Activated naive CD4-positive, alpha-beta T cell treated with anti-CD3 and anti-CD28 coated beads, Interleukin-2, amount 50 U/mL, for 16 hours (primary cell): ENCODE measurements at regions not wholly inside any gene's neighbourhood (a gene's known extent, or its start where the extent isn't known, plus 50 kb on each side); places are given as distances from the start of the nearest gene placed in this dataset.
A peak's percentile ranks its signal among the peaks of the same experiment; 100 is the strongest.
"Not testable (repeated sequence)": the region's sequence is repeated elsewhere in the genome, so short reads cannot be mapped to it uniquely, and the experiment has no call there.

ENCODE experiments used
- DNase-seq: peaks from one replicate; pipeline ENCODE4 v3.0.0-alpha.2; 2020

DNA sequence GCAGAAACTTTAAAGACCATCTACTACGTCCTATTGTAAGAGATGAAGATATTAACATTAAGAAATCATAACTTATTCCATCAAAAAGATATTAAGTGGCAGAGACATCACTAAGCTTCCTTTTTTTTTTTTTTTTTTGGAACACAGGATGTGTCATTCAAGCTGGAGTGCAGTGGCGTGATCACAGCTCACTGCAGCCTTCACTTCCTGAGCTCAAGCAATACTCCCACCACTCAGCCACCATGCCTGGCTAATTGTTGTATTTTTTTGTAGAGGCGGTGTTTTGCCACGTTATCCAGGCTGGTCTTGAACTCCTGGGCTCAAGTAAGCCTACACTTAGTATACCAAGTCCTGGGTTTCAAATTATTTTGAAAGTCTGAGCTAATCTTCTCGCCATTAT, 169.7 kb upstream of the KCTD7 start:
- not testable (repeated sequence) for DNase-seq

DNA sequence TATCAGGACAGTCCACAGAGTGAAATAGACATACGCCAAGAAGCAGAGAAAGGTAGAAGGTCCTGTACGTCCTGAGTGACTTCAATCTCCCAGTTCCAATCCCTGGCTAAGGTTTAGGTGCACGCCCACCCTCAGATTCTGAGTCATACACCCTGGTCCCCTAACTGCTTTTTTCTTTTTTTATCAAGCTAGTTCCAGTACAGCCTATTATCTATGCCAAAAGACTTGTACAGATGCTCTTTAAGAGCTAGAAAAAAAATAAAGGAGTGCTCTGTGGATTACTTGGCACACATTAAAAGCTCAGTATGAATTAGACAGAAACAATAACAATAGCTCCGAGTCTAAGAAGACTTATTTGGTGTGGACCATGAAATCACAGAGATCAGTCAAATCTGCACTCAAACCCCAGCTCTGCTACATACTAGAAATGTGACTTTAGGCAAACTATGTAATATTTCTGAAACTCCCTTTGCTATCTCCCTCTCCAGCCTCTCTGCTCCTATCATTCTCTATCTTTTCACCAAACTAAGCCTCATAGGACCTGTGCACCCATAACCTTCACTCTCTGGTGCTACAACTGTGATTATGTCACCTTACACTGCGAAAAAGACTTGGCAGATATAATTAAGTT, 168.8 kb upstream of the KCTD7 start:
- not testable (repeated sequence) for DNase-seq

DNA sequence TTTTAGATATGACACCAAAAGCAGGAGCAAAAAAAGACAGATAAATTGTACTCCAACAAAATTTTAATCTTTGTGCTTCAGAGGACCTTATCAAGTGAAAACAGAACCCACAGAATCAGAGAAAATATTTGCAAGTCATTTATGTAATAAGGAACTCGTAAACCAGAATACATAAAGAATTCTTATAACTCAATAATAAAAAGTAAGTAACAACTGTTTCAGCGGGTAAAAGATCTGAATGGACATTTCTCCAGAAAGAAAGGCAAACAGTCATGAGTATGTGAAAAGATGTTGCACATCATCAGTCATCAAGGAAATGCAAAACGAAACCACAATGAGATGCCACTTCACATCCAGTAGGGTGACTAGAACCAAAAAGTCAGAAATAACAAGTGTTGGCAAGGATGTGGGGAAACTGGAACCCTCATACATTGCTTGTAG, 167.7 kb upstream of the KCTD7 start:
- DNase-seq = no peak

DNA sequence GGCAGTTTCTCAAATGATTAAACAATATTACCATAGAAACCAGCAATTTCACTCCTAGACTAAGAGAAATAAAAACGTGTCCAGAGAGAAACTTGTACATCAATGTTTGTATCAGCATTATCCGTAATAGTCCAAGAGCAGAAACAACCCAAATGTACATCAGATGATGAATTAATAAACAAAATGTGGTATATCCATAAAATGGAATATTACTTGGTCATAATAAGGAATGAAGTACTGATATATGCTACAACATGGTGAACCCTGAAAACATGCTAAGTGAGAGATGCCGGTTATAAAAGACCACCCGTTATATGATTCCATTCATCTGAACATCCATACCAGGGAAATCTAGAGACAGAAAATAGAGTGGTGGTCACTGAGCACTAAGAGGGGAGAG, 167.3 kb upstream of the KCTD7 start:
- not testable (repeated sequence) for DNase-seq

DNA sequence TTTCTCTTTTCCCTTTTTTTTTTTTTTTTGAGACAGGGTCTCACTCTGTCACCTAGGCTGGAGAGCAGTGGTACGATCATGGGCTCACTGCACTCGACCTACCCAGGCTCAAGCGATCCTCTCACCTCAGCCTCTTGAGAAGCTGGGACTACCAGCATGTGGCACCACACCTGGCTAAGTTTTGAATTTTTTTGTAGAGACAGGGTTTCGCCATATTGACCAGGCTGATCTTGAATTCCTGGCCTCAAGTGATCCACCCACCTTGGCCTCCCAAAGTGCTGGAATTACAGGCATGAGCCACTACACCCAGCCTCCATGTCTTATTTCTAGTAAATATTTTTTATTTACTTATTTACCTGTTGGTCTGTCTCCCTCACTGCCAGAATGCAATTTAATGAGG, 165.8 kb upstream of the KCTD7 start:
- DNase-seq = not testable (repeated sequence)

DNA sequence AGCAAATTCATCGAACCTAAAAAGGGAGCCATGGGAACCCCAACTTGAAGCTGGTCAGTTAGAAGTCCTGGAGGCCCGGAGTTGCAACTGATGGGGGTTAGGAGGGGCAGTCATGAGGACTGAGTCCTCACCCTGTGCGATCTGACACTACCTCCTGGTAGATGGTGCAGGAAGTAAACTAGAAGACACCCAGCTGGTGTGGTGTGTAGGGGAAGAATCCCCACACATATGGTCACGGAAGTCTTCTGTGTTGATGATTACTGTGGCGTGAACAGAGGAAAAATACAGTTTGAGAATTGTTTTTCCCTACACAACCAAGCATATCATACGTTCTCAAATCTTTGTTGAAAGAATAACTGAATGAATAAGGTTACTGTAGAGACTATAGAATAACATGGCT, 164.6 kb upstream of the KCTD7 start:
- no peak for DNase-seq

DNA sequence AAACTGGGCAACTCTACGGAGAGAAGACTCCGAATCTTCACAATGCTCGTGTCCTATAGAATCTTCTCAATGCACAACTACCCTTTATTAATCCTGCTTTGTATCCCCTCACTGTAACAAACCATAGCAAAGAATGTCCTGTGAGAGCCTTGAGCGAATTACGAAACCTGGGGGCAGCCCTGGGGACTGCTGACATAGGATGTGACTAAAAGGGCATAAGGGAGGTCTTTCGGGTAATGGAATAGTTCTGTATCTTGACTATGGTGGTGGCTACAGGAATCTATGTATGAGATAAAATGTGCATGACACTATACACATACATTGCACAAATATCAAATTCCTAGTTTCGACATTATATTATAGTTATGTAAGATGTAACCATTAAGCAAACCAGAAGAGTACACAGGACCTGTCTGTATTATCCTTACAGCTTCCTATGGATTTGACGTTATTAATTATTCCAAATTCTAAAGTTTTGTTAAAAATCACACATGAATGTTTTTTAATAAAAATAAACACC, 162.5 kb upstream of the KCTD7 start:
- DNase-seq = no peak

DNA sequence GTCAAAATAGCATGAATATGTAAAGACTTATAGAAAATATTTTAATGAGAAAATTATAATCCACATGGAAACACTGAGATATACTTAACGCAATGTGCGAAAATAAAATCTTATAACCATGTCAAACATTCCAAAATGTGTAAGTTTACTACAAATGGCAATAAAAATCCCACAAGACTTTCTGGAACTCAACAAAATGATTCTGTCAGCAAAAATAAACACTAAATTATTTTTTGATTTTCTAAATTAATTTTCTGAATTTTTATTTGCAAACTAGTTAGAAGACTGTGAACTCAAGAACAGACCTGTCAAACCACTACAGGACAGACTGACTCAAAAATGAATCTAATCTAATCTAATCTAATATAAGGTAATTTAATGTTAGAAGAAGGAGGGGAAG, 160.8 kb upstream of the KCTD7 start:
- DNase-seq = no peak

DNA sequence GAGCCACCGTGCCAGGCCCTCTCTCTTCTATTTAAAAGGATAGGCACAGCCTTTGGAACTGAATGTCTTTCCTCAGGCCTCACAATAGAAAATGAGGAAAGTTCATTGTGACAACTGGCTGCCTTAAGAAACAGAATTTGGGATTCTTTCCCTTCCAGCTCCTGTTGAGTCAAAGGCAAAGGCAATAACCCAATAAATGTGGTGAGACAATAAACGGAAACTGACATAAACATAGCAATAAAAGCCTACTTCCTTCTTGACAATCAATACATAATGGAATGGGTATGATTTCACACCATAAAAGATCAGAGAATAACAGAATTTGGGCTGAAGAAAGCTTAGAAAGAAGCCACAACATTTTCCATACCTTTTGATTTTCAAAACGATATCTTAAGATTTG, 155.6 kb upstream of the KCTD7 start:
- not testable (repeated sequence) for DNase-seq

DNA sequence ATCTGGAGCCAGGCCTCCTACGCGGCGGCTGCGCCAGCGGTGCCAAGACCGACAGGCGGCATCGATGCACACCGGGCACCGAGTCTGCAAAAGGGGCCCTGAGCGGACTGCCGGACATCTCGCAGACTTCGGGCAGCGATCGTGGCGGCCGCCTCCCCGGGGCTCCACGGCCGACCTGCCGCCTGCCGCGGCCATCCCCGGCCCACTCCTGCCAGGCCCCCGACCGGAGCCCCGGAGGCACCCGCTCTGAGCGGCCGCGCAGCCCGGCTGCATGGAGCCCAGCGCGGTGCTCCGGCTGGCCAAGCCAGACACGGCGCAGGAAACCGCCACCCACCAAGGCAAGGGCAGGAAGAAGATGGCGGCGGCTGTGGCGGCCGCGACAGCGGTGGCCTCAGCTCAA, 154.2 kb upstream of the KCTD7 start:
- no peak for DNase-seq

DNA sequence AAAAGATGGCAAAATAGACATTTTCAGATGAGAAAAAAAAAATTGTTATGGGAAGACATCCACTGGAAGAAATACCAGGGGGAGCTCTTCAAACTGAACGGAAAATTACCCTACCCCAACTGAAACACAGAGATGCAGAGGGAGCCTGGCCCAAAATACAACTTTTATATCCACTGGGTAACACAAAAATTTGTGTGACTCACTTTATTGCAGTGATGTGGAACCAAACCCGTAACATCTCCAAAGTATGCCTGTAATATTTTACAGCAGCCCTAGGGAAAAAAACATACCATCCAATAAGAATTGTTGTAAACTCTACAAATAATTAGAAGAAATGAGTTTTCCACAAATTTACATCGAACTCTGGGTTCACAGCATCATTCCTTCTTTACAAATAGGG, 152.6 kb upstream of the KCTD7 start:
- DNase-seq = not testable (repeated sequence)

DNA sequence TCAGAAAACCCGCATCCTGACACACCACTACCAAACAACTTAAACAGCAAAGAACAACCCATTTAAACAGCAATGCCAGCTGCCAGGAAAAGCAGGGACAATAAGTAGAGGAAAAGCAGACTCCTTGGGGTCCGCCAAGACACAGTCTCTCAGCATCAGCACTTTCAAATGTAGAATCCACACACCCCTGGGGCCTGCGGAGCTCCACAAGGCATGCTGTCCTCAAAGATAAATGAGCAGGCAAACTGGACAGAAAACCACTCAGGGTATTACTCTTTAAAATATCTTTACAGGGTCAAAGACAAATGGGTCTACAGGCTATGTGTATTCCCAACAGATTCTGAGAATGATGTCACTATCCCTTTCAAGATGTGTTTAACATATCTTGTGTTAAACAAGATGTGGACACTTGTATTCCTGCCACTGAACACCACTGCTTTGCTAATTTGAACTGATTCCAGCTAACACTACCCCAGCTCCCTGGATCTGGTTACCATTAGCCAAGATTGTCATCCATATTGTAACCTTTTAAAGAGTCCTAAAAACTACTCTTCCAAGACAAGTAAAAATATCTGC, 150.8 kb upstream of the KCTD7 start:
- DNase-seq = not testable (repeated sequence)

DNA sequence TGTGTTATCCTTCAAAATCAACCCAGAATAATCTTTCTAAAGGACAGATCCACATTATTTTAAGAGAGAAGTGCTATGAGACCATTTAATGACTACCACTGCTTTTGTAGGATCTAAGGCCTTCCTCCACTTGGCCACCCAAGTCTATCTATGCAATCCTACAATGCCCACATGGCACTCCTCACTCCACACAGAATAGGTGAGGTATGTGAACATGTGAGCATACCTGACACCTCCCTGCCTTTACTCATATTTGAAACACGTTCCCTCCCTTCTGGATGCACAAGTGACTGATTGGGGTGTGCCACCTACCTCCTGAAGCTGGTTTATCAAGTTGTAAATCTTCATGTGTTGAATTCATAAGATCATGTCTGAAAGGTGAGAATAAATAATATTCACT, 147.5 kb upstream of the KCTD7 start:
- not testable (repeated sequence) for DNase-seq

DNA sequence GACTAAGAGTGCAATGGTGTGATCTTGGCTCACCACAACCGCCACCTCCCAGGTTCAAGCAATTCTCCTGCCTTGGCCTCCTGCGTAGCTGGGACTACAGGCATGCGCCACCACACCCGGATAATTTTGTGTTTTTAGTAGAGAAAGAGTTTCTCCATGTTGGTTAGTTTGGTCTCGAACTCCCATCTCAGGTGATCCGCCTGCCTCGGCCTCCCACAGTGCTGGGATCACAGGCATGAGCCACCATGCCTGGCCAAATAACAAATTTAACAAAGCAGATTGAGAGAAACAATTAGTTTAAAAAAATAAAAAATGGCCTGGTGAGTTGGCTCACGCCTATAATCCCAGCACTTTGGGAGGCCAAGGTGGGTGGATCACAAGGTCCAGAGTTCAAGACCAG, 139.6 kb upstream of the KCTD7 start:
- not testable (repeated sequence) for DNase-seq

DNA sequence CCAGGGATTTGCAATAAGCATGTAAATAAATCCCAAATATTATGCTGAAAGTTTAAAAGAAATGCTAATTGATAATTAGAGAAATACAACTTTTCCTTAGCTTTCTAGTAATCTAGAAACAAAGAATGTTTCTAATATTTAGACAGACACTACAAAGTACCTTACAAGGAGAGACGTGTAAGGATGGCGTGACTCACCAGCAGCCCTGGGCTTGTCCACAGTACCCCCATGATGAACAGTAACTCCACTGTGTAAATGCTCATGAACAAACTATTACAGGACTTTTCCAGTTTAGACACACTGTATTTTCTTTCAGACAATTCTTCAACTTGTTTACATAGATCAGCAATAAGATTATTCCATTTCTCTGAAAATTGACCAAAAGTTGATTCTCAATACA, 138.9 kb upstream of the KCTD7 start:
- DNase-seq = not testable (repeated sequence)

DNA sequence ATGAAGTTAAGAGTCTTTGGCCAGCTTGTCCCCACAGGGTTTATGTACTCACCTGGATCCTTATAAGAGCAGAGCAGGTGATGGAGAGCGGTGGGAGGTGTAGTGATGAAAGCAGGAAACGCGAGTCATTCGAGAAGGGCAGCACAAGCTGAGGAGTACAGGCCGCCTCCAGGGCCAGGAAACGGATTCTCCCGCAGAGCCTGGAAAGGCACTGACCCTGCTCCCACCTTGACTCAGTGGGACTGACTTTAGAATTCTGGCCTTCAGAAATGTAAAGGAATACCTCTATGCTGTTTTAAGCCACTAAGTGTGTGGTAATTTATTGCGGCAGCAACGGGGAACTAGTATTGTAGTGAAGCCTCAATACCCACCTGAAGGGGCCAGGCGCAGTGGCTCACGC, 137.7 kb upstream of the KCTD7 start:
- not testable (repeated sequence) for DNase-seq

DNA sequence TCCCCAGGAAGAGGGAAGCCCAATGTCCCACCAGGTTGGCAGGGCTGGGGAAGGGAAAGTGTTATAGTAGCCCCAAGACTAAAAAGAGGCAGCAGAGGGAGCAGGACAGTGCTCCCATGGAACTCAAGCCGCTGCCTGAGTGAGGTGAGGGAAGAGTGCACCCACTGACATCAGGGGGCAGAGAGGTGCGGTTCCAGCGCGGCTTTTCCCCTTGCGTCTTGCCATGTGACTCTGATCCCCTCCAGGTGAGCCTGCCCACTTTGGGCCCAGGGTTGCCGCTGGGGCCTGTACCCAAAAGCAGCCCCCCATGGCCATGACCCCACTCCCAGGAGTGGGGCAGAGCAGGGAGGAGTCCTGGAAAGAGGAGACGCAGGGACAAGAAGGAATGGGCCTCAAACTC, 136.3 kb upstream of the KCTD7 start:
- DNase-seq = not testable (repeated sequence)

DNA sequence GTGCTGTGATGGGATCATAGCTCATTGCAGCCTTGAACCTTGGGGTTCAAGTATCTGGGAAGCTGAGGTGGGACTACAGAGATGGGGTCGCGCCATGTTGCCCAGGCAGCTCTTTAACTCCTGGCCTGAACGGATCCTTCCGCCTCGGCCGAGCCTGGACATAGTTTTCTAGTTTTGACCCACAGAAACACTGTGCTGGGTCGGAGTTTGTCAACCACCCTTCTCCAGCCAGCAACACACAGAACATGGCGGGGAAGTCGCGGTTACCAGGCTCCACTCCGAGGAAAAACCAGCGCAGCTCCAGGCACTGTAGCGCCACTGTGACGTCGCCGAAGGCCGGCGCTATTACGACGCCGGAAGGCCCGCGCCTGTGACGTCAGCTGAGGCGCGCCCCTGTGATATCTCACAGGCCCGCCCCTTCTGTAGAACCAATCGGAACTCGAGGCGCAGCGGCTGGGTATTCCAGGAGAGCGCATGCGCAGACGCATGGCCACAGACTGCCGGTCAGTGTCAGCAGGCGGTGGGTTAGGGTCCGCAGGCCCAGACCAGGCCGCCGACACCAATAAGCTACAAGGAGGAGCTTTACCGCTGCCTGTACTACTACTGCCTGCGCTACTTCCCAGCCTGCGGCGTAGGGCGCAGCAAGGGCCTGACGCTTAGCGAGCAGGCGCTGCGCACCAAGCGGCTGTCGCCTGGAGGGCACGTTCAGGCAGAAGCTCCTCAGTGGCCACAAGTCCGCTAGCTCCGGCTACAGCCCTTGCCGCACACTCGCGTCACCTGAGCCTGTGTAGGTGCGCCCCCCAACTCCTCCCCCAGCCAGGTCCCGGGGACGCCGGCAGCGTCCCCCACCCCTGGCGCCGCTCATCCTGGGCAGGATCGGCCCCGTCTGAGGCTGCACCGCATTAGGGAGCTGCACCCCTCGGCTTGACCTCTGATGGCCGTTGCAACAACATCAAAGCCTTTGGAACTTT, 135.2 kb upstream of the KCTD7 start:
- peak; percentile 95 for DNase-seq

DNA sequence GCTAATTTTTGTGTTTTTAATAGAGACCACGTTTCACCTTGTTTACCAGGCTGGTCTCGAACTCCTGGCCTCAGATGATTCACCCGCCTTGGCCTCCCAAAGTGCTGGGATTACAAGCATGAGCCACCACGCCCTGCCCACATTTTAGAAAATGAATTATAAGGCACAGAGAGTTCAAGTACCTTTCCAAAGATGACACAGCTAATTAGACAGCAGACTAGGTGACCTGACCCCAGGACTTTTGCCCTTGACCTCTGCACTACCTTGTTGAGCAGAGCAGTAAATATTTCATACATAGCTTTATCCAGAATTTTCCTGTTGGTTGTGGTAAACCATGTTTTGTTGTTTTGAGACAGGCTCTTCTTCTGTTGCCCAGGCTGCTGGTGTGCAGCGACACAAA, 131.3 kb upstream of the KCTD7 start:
- no peak for DNase-seq

DNA sequence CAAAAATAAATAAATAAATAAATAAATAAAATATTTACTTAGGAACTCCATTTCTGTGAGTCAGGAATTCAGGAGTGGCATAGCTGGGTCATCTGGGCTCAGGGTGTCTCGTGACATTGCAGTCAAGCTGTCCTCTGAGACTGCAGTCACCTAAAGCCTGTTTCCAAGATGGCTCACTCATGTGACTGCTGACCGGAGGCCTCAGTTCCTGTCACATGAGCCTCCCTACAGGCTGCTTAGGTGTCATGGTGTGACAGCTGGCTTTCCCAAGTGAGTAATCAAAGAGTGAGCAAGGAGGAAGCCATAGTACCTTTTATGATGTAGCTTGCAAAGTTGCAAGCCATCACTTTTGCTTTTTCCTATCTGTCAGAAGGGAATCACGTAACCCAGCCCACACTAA, 128.6 kb upstream of the KCTD7 start:
- no peak for DNase-seq

DNA sequence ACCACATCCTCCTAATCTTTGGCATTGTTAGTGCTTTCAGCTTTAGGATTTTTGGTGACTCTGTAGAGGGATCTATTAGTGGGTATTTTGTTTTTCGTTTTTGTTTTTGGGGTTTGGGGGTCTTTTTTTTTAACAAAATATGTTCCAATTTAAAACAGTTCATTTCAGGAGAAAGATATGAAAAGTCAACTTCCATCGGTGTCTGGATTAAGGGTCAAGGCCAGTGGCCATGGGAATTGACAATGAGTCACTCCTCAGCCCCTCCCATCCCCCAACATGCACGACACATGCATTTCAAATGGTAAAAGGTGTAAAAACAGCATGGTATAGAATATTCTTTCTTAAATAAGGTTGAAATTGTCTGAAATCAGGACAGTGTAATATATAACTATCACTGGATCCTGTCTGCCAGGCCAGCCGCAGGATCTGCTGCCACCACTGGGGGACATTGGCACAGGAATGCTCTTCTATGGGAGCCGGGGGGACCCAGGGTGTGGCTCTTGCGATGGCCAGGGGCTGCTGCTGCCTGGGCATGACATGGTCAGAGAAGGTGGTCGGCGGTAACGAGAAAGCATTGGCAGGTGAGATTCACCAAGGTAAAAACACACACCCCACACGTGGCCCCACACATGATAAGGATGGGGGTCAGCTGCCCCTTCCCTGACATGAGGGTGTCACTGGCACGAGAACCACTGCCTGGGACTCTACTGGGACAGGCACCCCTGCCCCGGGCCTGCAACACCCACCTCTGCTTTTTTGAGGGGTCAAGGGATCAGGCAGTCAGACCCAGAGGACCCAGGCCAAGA, 126.2 kb upstream of the KCTD7 start:
- DNase-seq = no peak

DNA sequence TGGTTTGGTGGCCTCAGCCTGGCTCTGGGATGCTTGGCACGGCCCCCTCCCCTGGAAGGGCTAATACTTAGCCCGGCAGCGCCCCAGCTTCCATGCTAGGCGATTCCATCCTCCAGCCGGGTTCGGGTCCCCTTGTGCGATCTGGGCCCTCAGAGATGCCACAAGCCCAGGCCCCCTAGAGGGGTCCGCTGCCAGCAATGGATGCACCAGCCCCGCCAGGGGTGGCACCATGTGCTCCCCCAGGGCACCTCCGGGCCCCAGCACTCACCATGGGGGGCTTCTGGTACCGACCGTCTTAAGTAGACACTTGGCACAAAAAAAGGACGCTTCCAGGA, 125.7 kb upstream of the KCTD7 start:
- DNase-seq = no peak

DNA sequence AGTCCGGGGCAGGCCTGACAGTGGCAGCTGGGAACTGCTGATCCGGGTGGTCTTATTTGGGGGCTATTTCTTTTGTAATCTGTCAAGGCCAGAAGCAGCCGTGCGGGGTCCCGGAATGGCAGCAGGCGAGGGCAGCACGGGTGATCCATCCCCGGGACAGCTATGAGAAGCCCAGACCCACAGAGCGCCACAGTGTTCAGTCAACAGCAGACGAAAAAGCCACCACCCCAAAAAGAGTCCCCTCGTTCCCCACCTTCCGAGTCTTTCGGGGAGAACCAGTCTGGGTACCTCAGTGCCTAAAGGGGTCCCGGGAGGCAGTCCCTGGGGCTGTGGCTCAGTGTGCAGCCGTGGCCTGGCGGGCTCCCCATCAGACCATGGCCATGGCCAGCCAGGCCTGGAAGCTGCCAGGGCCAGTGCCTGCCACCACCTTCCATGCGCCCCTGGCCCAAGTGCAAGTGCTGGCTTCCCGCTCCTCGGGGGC, 125.1 kb upstream of the KCTD7 start:
- no peak for DNase-seq
